IMR-90 (cell line): ENCODE measurements at regions not wholly inside any gene's neighbourhood (a gene's known extent, or its start where the extent isn't known, plus 50 kb on each side); places are given as distances from the start of the nearest gene placed in this dataset.

Experiments
- BHLHE40 ChIP-seq: fragments of 150-350 bp; IDR thresholded peaks from 2 replicates; pipeline ENCODE4 v1.6.1; 2016; ENCODE audit warnings: mild to moderate bottlenecking, low read depth, low read length
- CEBPB ChIP-seq: IDR thresholded peaks from 2 replicates; pipeline ENCODE4 v1.6.1; 2012; ENCODE audit warnings: low read depth, low read length, improper control_type of control experiment
- CHD1 ChIP-seq: IDR thresholded peaks from 2 replicates; pipeline ENCODE4 v1.6.1; 2012; ENCODE audit warnings: low read depth, low read length, improper control_type of control experiment
- CTCF ChIP-seq: conservative IDR thresholded peaks from 2 replicates; pipeline ENCODE4 v1.5.1; 2012; ENCODE audit warnings: mild to moderate bottlenecking, low read depth, low read length, improper control_type of control experiment
- FOS ChIP-seq: fragments of 150-350 bp; IDR thresholded peaks from 2 replicates; pipeline ENCODE4 v1.6.1; 2016; ENCODE audit warnings: low read depth, low read length
- MAFK ChIP-seq: IDR thresholded peaks from 2 replicates; pipeline ENCODE4 v1.6.1; 2012; ENCODE audit warnings: low read depth, low read length, improper control_type of control experiment
- NFE2L2 ChIP-seq: fragments of 150-350 bp; IDR thresholded peaks from 2 replicates; pipeline ENCODE4 v1.6.1; 2016; ENCODE audit warnings: low read depth, mild to moderate bottlenecking, low read length
- POLR2A ChIP-seq: IDR thresholded peaks from 2 replicates; pipeline ENCODE4 v1.6.1; 2012; ENCODE audit warnings: mild to moderate bottlenecking, low read depth, low read length
- RAD21 ChIP-seq: IDR thresholded peaks from 2 replicates; pipeline ENCODE4 v1.6.1; 2012; ENCODE audit warnings: low read length, improper control_type of control experiment
- RCOR1 ChIP-seq: IDR thresholded peaks from 2 replicates; pipeline ENCODE4 v1.6.1; 2012; ENCODE audit warnings: mild to moderate bottlenecking, low read length, improper control_type of control experiment; ENCODE audit not compliant: insufficient replicate concordance
- RFX5 ChIP-seq: IDR thresholded peaks from 2 replicates; pipeline ENCODE4 v1.8.0; 2012; ENCODE audit warnings: low read depth, mild to moderate bottlenecking, low read length, moderate library complexity
- SMC3 ChIP-seq: fragments of 150-350 bp; IDR thresholded peaks from 2 replicates; pipeline ENCODE4 v1.6.1; 2016; ENCODE audit warnings: low read depth, mild to moderate bottlenecking, antibody characterized with exemption, low read length, moderate library complexity
- USF2 ChIP-seq: fragments of 150-350 bp; IDR thresholded peaks from 2 replicates; pipeline ENCODE4 v1.6.1; 2017; ENCODE audit warnings: mild to moderate bottlenecking, antibody characterized with exemption, low read length, low read depth

GRCh38 chr5:164356790-164357189 is 851.4 kb downstream of the MAT2B start:
- TF ChIP-seq NFE2L2 (no peak), CTCF (no peak), RAD21 (no peak), FOS (no peak), MAFK (no peak), USF2 (no peak), POLR2A (no peak), RFX5 (no peak), CHD1 (no peak), RCOR1 (no peak), CEBPB (no peak), BHLHE40 (no peak), SMC3 (no peak)
